ENCODE measurements at regions not wholly inside any gene's neighbourhood (a gene's known extent, or its start where the extent isn't known, plus 50 kb on each side); places are given as distances from the start of the nearest gene placed in this dataset.
A peak's percentile ranks its signal among the peaks of the same experiment; 100 is the strongest.
"Not testable (repeated sequence)": the region's sequence is repeated elsewhere in the genome, so short reads cannot be mapped to it uniquely, and the experiment has no call there.

DNA sequence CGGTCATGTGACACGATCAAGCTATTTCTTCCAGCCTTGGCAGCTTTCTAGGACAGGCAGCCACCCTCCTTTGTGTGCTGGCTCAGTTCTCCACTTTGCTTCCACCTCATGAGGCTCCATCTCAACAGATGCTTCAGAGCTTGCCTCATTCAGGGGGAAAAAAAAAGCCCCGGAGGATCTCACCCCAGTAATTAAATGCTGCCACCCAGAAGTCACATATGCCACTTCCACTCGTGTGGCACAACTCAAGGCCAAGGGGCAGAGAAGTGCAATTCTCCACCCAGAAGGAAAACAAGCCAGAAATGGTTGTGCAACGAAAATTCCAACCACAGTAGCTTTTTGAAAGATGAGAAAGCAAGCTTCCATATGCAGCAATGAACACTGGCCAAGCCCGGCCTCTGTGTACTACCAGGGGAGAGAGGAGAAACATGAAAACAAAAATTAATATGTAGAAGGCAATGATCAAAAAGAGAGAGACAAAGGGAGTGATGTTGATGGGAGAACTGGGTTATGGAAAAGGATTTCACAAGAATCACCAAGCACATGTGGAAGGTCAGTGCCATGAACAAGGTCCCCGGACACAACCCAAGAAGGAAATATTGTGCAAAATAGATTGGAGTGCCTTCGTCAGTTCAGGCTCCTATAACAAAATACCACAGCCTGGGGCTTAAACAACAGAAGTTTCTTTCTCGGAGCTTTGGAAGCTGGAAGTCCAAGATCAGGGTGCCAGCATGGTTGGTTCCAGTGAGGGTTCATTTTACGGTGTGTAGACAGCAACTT is 113.3 kb upstream of the RRN3 start:
- DNase-seq (ENCODE audit: low spot score), result not testable (repeated sequence)
- ATAC-seq (ENCODE audit: low FRiP score), result peak; percentile 62

DNA sequence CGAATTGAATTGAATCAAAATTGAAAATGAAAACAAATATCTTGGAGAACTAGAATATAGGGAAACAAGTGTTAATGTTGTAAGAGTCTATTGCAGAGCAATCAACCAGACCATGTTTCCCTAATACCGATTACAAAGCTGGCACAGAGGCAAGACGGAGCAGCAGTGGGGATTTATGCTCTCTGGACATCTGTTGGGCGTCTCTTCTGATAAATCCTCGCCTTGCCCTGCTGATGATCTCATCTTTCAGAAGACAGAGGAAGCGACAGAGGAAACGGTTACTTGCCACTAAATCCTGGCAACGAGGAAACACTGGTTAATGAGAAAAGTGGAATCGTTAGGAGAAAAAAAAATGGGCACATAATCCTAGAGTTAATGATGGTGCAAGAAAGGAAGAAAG is 112.4 kb upstream of the RRN3 start:
- ATAC-seq (ENCODE audit: low FRiP score), result not testable (repeated sequence)

DNA sequence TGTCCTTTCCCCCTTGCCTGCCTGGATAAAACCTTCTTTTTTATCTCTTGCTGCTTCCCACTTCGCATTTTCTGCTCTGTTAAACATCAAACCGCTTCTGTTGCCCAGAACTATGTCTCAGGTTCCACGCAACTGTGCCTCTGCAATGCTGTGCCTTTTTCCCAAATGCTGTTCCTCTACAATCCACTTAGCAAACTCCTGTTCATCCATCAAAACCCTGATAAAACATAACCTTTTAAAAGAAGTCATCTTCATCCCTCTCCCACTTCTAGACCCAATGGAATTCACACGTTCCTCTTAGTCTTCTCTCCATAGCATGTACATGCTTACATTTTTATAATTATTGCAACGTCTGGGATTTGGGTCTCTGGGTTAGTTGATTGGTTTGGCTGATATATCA is 111.9 kb upstream of the RRN3 start:
- not testable (repeated sequence) for DNase-seq (ENCODE audit: low spot score); ATAC-seq (ENCODE audit: low FRiP score)

More for the DNA sequence above, 112.4 kb upstream of the RRN3 start:
- DNase-seq (ENCODE audit: low spot score), result not testable (repeated sequence)

DNA sequence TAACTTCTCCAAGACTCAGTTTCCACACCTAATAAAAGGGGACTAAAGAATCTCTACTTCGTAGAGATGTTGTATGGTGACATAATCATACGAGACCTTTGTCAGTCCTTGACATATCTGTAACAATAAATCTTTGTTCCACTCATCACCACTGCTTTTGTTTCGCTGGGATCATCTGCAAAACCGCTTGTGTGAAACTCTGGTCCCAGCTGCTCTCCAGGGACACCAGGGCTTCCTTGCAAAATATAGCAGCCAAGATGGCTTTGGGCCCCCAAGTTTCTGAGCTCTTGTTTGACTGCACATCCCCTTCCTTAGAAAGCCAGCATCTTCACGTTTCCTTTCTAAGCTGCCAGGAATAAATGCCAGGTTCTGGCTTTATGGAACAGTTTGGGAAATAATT is 110.5 kb upstream of the RRN3 start:
- not testable (repeated sequence) for DNase-seq (ENCODE audit: low spot score); ATAC-seq (ENCODE audit: low FRiP score)

DNA sequence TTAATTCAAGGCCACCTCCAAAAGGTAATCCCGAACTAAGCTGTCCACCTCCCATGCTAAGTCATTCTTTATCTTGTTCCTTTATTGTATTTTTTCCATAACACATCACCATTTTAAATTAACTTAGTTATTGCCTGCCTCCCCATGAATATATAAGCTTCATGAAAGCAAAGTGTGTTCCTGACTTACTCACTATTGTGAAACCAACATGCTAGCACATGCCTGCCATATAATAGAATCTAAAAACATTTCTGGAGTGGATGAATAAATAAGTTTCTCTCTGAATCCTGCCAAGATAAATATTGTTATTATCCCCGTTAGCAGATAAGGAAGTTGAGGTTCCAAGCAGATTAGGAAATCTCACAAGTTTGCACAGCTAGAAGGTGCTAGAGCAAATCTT is 98.7 kb upstream of the RRN3 start:
- not testable (repeated sequence) for DNase-seq (ENCODE audit: low spot score); ATAC-seq (ENCODE audit: low FRiP score)

DNA sequence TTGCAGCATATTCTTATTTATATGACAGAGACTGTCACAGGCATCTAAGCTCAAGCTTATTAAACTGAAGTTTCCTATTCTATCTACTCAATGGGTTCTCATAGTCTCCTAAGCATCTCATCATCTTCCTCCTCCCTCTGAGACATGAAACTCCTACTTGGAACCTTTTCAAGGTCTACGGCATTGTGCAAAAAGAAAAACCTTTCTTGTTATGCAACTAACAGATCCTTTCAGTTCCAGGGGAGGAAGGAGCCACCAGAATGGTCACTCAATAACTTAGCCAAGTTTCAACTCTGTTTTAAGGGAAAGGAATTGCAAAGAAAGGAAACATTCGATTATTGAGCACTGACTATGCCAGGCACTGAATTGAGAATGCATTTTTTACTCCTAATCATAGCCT is 98.1 kb upstream of the RRN3 start:
- ATAC-seq (ENCODE audit: low FRiP score); DNase-seq (ENCODE audit: low spot score): not testable (repeated sequence)

DNA sequence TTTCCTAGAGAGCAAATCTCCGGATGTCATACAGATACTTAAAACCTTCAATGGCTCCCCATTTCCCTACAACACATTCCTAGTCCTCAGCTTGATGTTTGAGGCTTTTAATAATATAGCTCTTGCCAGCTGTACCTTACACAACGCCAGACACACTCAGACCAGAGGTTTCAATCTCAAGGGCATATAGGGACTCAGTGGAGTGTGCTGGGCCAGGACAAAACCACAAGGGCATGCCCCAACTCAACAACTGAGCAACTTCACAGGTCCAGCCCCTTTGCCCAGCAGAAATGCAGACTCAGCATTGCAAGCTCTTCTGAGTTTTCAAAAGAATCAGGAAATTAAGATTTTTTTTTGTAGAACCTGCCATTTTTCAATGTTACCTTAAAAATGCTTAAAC is 95.4 kb upstream of the RRN3 start:
- ATAC-seq (ENCODE audit: low FRiP score), result not testable (repeated sequence)

More for the DNA sequence above, 95.4 kb upstream of the RRN3 start:
- not testable (repeated sequence) for DNase-seq (ENCODE audit: low spot score)
